Keratinocyte (primary cell): ENCODE measurements at regions not wholly inside any gene's neighbourhood (a gene's known extent, or its start where the extent isn't known, plus 50 kb on each side); places are given as distances from the start of the nearest gene placed in this dataset.

Experiments
- CTCF ChIP-seq, 3 experiments: IDR thresholded peaks in 1 of 3; conservative IDR thresholded peaks in 1 of 3; optimal IDR thresholded peaks in 1 of 3; 2 replicates in 2 of 3; 3 replicates in 1 of 3; pipeline versions ENCODE3 to v1.5.1; 2011; ENCODE audit warnings: low read length in 3 of 3, mild to moderate bottlenecking in 3 of 3, moderate library complexity in 2 of 3, control low read depth in 1 of 3, inconsistent platforms in 1 of 3; ENCODE audit not compliant: insufficient read depth in 2 of 3; ENCODE audit errors: extremely low read depth in 1 of 3
- EZH2 ChIP-seq: IDR thresholded peaks from one replicate; pipeline ENCODE4 v1.6.1; 2012; ENCODE audit warnings: inconsistent platforms, mild to moderate bottlenecking, low read length, moderate library complexity

DNA sequence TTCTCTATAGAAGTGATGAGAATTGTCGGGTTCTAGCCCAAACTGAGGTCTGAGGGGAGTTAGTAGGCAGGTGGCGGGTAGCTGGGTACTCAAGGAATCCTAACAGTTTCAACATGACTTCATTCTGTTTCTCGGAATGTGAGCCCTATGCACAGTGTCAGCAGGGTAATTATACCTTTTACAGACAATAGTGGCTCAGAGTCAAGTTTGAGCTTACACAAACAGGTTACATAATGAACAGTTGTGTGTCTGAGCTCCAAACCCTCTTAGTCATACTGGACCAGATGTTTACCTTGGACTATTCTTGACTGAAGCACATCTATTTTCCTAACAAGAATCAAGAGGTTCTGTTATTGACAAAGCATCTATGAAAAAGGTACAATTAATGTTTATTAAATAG is 1066.7 kb upstream of the PCDH20 start:
- no peak for TF ChIP-seq CTCF (optimal IDR thresholded peaks at IDR 0.05 in 1 of 3, IDR thresholded peaks at IDR 0.05 in 1 of 3, conservative IDR thresholded peaks at IDR 0.05 in 1 of 3; ENCODE audit: extremely low read depth in 1 of 3, insufficient read depth in 2 of 3, low read length in 3 of 3)
- TF ChIP-seq EZH2 = no peak
